Endometrium (tissue), 2 donors: ENCODE measurements at regions not wholly inside any gene's neighbourhood (a gene's known extent, or its start where the extent isn't known, plus 50 kb on each side); places are given as distances from the start of the nearest gene placed in this dataset.
"Not testable (repeated sequence)": the region's sequence is repeated elsewhere in the genome, so short reads cannot be mapped to it uniquely, and the experiment has no call there.

ENCODE experiments used
- FAIRE-seq: peaks from 2 replicates; lab custom pipeline; 2012; peaks lifted over from hg19 to GRCh38; lab: Jason Lieb, UNC
- donor health status: control.
- donor health status: control.

- FAIRE-seq = no peak
Measured at GRCh38 chr6:115551527-115551926, 509.2 kb downstream of the FRK start.

DNA sequence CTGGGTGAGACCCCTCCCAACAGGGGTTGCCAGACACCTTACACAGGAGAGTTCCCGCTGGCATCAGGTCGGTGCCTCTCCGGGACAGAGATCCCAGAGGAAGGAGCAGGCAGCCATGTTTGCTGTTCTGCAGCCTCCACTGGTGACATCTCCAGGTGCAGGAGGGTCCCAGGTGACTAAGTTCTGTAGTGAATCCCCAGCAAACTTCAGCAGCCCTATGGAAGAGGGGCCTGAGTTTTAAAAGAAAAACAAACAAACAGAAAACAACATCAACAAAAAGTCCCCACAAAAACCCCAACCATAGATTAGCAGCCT lies 515.1 kb downstream of the FRK start:
- FAIRE-seq = no peak

DNA sequence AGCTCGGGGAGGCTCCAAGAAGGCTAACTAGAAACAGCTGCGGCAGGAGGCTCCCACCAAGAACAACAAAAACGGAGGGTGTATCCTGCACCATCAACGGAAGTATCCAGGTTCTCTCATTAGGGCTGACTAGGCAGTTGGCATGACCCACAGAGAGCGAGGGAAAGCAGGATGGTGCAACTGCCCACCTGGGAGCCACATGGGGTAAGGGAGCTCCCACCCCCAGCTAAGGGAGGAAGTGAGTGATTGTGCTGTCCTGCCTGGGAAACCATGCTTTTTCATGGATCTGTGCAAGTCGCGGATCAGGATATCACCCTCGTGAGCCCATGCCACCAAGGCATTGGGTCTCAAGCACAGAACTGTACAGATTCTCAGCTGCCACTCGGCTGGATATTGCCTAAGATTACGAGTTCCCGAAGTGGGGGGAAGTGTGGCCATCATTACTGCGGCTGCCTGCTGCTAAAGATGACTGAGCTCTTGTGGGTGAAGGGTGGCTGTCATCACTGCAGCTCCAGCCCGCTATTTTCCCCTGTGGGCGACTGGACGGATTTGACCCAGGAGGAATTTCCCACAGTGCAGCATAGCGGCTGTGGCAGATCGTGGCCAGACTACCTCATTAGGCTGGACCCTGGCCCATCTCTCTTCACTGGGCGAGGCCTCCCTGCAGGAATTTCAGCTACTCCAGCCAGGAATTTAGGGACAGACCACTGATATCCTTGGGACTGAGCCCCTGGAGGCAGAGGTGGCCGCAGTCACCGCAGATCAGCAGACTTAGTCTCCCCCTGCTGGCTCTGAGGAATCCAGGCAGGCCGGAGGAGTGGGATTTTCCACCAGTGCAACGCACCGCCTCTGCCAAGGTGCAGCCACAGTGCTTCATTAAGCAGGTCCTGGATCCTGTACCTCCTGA lies 515.7 kb downstream of the FRK start:
- FAIRE-seq = no peak

GRCh38 chr6:115540077-115540869 lies 520.4 kb downstream of the FRK start:
- FAIRE-seq = no peak

DNA sequence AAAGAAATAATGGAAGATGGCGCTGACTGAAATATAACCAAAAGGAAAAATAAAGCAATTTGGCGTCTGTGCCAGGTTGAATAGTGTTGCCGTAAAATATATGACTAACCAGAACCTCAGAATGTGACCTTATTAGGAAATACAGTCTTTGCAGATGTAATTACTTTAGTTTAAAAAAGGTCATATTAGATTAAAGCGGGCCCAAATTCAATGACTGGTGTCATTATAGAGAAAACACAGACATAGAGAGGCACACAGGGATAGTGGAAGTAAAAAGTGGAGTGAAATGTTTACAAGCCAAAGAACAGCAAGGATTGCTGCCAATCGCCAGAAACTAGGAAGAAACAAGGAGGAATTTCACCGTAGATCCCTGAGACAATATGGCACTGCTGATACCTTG lies 521.2 kb downstream of the FRK start:
- FAIRE-seq = no peak

DNA sequence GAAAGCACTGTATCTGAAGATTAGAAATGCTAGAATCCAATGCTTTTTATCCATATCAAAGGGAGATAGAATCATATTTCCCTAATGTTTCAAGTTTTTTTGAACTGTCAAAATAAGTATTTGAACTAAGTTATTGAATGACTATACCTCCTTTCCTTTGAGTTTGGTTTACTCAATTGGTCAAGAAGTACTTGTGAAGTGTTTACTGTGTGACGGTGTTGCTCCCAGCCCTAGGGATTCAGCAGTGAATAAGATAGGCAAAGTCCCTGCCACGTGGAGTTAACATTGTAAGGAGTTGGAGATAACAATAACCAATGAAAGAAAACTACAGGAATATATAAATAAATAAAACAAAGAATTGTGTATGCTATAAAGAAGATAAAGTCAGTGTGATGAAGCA lies 535.9 kb downstream of the FRK start:
- no peak for FAIRE-seq

DNA sequence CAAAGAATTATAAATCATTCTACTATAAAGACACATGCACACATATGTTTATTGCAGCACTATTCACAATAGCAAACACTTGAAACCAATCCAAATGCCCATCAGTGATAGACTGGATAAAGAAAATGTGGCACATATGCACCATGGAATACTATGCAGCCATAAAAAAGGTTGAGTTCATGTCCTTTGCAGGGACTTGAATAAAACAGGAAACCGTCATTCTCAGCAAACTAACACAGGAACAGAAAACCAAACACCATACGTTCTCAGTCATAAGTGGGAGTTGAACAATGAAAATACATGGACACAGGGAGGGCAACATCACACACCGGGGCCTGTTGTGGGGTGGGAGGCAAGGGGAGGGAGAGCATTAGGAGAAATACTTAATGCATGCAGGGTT lies 538.9 kb downstream of the FRK start:
- not testable (repeated sequence) for FAIRE-seq

DNA sequence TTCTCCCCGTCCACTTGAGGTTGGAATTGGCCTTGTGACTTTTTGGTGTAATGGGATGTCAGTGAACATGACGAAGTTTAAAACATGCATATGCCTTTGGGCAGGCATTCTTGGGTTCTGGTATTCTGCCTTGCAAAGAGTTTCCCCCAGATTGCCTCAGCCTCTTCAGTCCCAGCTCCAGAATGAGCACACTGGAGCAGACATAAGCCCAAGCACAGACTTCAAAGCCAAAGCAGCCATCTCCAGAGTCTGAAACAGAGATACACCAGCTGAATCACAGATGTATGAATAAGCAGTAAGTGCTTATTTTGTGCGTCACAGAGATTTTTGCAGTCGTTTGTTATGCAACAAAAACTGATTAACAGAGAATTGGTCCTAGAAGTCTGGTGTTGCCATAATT lies 546.0 kb downstream of the FRK start:
- FAIRE-seq = no peak

DNA sequence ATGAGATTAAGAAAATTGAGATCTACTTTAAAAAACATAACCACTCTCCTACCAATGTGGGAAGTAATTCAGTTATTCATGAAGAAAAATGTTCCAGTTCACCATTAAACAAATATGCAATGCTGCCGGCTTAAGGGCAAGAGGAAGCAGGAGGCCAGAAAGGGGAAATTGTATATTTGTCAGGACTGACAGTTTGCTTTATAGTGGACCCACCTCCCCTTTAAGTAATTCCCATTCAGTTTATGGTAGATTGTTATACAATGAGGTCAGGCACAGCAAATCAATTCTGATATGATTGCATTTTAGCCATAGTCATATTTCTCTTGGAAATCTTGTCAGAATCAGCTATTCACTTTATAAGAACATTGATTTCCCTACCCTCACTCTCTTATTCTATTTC lies 547.8 kb downstream of the FRK start:
- no peak for FAIRE-seq

DNA sequence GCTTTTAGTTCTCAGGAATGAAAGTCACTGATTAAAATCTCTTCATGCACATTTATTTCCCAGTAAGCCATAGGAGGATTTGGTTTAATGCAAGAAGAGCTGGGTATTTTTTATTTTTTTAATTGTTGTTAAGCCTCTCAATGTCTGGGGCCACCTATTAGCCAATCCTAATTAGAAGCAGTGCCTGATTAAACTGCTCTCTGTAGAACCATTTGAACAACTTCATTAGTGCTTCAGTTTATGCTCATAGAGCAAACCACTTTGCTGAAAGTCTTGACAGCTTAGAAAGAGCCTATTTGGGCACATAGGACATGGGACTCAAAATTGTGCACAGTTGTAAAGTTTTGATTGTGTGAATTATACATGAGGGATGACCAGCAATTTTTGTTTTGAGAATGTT lies 548.9 kb downstream of the FRK start:
- FAIRE-seq = no peak

DNA sequence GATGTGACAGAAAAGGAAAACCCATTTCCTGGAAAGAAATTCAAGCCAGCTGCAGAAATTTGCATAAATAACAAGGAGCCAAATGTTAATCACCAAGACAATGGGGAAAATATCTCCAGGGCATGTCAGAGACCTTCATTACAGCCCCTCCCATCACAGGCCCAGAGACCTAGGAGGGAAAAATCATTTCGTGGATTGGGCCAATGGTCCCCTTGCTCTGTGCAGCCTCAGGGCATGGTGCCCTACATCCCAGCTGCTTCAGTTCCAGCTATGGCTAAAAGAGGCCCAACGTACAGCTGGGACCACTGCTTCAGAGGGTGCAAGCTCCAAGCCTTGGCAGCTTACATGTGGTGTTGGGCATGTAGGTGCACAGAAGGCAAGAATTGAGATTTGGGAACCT lies 558.3 kb downstream of the FRK start:
- not testable (repeated sequence) for FAIRE-seq

- no peak for FAIRE-seq
Measured at GRCh38 chr6:115495184-115495583, 565.5 kb downstream of the FRK start.

GRCh38 chr6:115487331-115487730 lies 573.4 kb downstream of the FRK start:
- FAIRE-seq = no peak

DNA sequence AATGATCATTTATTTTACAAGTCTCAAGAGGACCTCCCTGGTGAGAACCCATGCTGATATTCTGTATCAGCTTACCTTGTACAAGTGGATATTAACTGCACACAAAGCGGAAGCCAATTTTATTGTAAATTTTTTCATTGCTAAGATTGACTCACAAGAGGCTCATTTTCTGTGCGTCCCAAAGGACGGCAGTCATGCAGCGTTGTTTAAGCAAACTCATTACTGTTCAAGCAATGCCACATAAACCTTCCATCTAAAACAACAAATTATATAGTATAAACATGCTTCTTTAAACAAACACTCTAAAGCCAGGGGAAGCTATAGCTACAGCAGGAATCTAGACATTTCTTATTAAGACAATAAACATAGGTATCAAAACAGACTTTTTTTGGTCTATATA lies 575.3 kb downstream of the FRK start:
- no peak for FAIRE-seq

- not testable (repeated sequence) for FAIRE-seq
Measured at GRCh38 chr6:115480543-115480942, 580.1 kb downstream of the FRK start.

- FAIRE-seq = no peak
Measured at GRCh38 chr6:115474443-115475041, 586.1 kb downstream of the FRK start.

GRCh38 chr6:115468272-115469005 lies 592.3 kb downstream of the FRK start:
- no peak for FAIRE-seq

DNA sequence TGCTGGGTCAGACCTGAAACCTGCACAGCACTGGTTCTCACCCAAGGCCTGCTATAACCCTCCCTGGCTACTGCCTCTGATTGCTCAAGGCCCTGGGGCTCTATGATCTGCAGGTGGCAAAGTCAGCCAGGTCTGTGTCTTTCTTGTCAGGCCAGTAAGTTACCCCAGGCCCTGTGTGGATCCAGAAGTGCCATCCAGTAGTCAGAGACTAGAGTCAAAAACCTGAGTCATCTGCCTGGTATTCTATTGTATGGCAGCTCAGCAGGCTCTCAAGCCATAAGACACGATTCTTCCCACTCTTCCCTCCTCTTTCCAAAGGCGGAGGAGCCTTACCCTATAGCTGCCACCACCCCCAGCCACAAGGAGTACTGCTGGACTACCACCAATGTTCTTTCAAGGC lies 593.0 kb downstream of the FRK start:
- FAIRE-seq = no peak

- no peak for FAIRE-seq
Measured at GRCh38 chr6:115460913-115461312, 599.8 kb downstream of the FRK start.

DNA sequence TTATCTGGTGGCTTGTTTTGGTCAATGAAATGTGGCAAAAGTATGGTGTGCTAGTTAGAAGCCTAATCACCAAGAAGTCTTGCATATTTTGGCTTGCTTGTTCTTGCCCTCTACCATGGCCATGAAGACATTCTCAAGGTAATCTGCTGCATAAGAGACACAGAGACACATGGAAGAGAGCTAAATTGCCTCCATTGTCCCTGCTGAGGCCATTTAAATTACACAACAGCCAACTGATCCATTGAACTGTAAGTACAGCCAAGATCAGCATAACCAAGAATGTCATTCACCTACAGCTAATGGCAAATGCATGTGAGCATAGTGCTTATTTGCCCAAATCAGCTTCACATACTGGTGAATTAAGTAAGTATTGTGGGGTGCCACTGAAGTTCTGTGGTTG lies 603.8 kb downstream of the FRK start:
- no peak for FAIRE-seq

DNA sequence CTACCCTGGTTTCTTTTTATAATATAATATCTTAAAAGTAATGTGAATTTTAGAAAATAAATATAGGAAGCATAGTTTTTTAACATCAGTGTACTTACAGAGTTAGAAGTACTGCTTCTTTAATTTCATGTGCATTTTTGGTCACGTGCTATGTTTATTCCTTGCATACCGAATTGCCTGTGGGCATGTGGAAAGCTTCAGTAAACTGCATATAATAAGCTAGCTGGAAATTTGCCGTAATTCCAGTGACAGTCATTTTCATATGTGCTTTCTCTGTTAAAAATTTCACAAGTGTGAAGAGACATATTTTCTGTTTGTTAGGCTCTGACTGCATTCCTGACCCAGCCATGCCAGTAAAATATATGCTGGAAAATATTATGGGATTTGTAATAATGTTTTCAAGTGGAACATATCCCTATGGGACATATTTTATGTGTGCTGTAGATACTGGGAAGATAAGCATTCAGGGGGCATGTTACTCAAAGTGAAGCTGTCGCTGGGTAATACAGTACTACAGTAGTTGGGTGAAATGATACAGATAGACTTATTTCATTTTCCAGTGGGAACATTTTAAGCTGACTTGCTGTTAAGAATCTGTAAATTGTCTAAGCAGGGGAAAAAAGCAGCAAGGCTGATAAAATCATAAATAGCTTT lies 616.7 kb downstream of the FRK start:
- FAIRE-seq = no peak

DNA sequence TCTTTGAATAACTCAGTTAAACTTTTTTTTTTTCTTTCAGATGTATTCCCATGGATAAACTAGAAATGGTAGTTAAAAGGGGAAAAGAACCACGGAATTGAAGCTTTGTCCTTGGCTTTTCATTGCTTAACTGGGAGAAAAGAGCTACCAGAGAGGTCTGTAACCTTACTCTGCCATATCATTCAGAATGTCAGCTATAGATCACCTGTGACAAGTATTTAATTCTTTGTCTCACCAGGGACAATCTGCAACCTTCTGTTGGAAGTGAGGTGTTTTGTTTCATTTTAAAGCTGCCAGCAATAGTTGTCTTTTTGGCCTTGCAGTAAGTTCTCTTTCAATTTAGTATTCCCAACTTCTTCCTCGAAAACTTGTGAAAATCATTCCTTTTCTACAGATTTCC lies 618.4 kb downstream of the FRK start:
- FAIRE-seq = no peak
